Fibroblast of the aortic adventitia (primary cell): ENCODE measurements at regions not wholly inside any gene's neighbourhood (a gene's known extent, or its start where the extent isn't known, plus 50 kb on each side); places are given as distances from the start of the nearest gene placed in this dataset.

Source experiments
- DNase-seq: peaks from one replicate; pipeline ENCODE4 v3.0.0-alpha.2; 2010; ENCODE audit warnings: low read depth
- H3K4me3 ChIP-seq: 2 replicates; pipeline ENCODE4 v1.5.1; 2011; ENCODE audit warnings: low read depth, mild to moderate bottlenecking, control low read depth, low read length, moderate library complexity
- TF ChIP-seq, protein P1 (sequence below): IDR thresholded peaks from 2 replicates; pipeline ENCODE4 v1.5.1; 2011; ENCODE audit warnings: mild to moderate bottlenecking, low read length, control low read depth, inconsistent platforms; ENCODE audit not compliant: insufficient read depth

GRCh38 chr12:93173178-93173957 is 204.4 kb upstream of the NUDT4 start:
- H3K4me3 ChIP-seq = no peak overlapping the region
- DNase-seq = peak; percentile 58
- TF ChIP-seq, protein P1, sequence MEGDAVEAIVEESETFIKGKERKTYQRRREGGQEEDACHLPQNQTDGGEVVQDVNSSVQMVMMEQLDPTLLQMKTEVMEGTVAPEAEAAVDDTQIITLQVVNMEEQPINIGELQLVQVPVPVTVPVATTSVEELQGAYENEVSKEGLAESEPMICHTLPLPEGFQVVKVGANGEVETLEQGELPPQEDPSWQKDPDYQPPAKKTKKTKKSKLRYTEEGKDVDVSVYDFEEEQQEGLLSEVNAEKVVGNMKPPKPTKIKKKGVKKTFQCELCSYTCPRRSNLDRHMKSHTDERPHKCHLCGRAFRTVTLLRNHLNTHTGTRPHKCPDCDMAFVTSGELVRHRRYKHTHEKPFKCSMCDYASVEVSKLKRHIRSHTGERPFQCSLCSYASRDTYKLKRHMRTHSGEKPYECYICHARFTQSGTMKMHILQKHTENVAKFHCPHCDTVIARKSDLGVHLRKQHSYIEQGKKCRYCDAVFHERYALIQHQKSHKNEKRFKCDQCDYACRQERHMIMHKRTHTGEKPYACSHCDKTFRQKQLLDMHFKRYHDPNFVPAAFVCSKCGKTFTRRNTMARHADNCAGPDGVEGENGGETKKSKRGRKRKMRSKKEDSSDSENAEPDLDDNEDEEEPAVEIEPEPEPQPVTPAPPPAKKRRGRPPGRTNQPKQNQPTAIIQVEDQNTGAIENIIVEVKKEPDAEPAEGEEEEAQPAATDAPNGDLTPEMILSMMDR = no peak

- DNase-seq = peak; percentile 94
- TF ChIP-seq, protein P1 = no peak
- H3K4me3 ChIP-seq = no peak overlapping the region
Observed at GRCh38 chr12:93174048-93174447, 203.7 kb upstream of the NUDT4 start.

DNA sequence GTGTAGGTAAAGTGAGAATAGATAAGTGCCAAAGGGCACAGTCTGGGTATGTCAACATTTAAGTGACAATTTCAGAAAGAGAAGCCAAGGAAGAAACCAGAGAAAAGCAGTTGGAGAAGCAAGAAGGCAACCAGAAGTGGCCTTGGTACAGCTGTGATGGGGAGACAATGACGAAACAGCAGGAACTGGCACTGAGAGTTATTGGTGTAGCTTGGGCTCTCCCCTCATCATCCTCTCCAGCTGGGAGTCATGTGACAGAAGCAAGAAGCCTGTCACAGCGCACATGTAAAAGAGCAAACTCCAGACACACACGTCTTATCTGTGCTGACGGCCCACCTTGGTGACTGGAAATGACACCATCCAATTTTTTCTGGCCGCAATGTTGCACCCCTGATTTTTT is 203.3 kb upstream of the NUDT4 start:
- TF ChIP-seq, protein P1 = no peak
- DNase-seq = no peak
- no peak overlapping the region for H3K4me3 ChIP-seq

GRCh38 chr12:93176165-93176564 is 201.6 kb upstream of the NUDT4 start:
- H3K4me3 ChIP-seq = no peak overlapping the region

DNA sequence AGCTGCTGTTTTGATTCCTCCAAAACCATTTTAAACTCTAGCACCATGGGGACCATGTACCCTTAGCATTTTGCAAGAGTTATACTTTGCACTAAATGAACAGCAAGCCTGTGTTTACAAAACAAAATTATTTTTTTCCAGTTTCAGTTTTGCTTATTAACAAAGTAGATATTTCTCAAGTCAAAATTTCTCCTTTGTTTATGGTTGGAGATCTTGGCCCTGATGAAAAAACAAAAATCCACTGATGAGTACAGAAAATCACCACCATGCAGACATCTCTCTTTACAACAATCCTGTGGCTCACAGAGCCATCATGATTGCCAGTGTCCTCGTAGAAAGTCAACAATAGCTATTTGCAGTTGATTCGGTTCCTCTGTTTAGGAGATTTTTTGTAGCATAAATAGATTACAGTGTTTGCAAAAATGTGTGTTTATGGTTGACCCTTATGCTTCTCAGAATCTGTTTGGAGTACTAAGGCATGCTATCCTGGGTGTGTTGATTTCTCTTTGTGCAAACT is 201.1 kb upstream of the NUDT4 start:
- TF ChIP-seq, protein P1 = no peak
- DNase-seq = no peak
- no peak overlapping the region for H3K4me3 ChIP-seq

More at GRCh38 chr12:93176165-93176564, 201.6 kb upstream of the NUDT4 start:
- TF ChIP-seq, protein P1 = no peak
- peak; percentile 77 for DNase-seq

DNA sequence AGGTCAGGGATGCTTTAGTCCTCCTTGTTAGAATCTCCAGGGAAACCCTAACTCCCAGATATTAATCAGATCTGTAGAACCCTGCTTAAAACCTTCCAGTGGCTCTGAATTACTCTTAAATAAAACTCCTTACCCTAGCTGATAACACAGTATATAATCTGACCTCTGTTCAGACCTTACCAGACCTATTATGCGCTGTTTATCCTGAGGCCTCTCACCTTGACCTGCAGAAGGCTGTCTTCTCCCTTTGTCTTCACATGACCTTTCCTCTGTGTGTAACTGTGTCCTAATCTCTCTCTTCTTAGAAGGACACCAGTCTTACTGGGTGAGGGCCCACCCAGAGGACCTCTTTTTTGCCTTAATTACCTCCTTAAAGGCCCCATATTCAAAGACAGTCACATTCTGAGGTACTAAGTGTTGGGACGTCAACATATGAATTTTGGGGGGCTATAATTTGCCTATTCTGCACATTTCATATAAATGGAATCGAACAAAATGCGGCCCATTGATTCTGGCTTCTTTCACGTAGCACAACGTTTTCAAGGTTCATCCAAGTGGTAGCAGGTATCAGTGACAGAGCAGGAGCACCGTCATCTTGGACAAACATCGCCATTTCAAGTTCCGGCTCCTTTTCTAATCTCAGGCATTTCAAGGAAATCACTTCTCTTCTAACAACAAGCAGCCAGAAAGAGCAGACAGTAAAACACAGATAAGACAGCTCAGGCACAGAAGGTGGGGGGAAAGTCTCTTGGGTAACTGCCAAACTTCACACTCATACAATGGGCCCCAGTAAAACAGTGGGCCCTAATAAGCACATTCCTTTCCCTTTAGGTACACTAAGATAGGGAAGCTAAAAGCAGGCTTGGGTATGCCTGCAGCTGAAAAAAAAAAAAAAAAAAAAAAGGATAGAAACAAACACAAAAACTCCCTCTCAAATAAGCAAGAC is 200.2 kb upstream of the NUDT4 start:
- DNase-seq = peak; percentile 73
- TF ChIP-seq, protein P1 = no peak
- no peak overlapping the region for H3K4me3 ChIP-seq
